Hepatocyte (in vitro differentiated cells): ENCODE measurements at regions not wholly inside any gene's neighbourhood (a gene's known extent, or its start where the extent isn't known, plus 50 kb on each side); places are given as distances from the start of the nearest gene placed in this dataset.

ENCODE experiments used
- DNase-seq: peaks from one replicate; pipeline ENCODE4 v3.0.0-alpha.2; 2016; ENCODE audit warnings: low spot score
- H2AFZ ChIP-seq: fragments of 200-600 bp; sonication (generic); 2 replicates; pipeline ENCODE4 v1.6.0; 2016; ENCODE audit warnings: antibody characterized with exemption, mild to moderate bottlenecking
- H3K27ac ChIP-seq: fragments of 200-600 bp; sonication (generic); 2 replicates; pipeline ENCODE4 v1.5.1; 2016; ENCODE audit warnings: mild to moderate bottlenecking
- H3K27me3 ChIP-seq: fragments of 200-600 bp; sonication (generic); 2 replicates; pipeline ENCODE4 v1.6.1; 2016
- H3K36me3 ChIP-seq: fragments of 200-600 bp; sonication (generic); replicated peaks from 2 replicates; pipeline ENCODE4 v1.5.1; 2016; ENCODE audit warnings: low read depth; ENCODE audit not compliant: insufficient read depth
- H3K4me1 ChIP-seq: fragments of 200-600 bp; sonication (generic); 2 replicates; pipeline ENCODE4 v1.5.1; 2016; ENCODE audit warnings: mild to moderate bottlenecking, moderate library complexity; ENCODE audit not compliant: insufficient read depth
- H3K4me2 ChIP-seq: fragments of 200-600 bp; sonication (generic); 2 replicates; pipeline ENCODE4 v1.6.0; 2016
- H3K4me3 ChIP-seq: fragments of 200-600 bp; sonication (generic); 2 replicates; pipeline ENCODE4 v1.5.1; 2016; ENCODE audit warnings: mild to moderate bottlenecking
- H3K79me2 ChIP-seq: fragments of 200-600 bp; sonication (generic); 2 replicates; pipeline ENCODE4 v1.6.0; 2017; ENCODE audit warnings: mild to moderate bottlenecking
- H3K9me2 ChIP-seq: fragments of 200-600 bp; sonication (generic); replicated peaks from 2 replicates; pipeline ENCODE4 v1.6.0; 2017; ENCODE audit warnings: mild to moderate bottlenecking; ENCODE audit not compliant: insufficient read depth
- H3K9me3 ChIP-seq: fragments of 200-600 bp; sonication (generic); 2 replicates; pipeline ENCODE4 v1.5.1; 2016; ENCODE audit warnings: low read depth, mild to moderate bottlenecking
- H4K20me1 ChIP-seq: fragments of 200-600 bp; sonication (generic); 2 replicates; pipeline ENCODE4 v1.6.0; 2016; ENCODE audit warnings: mild to moderate bottlenecking; ENCODE audit not compliant: insufficient read depth, poor library complexity, severe bottlenecking
- CTCF ChIP-seq: fragments of 200-600 bp; sonication (generic); IDR thresholded peaks from 2 replicates; pipeline ENCODE4 v1.5.1; 2016; ENCODE audit warnings: antibody characterized with exemption, mild to moderate bottlenecking; ENCODE audit not compliant: poor library complexity
- EZH2 ChIP-seq: fragments of 200-600 bp; sonication (generic); IDR thresholded peaks from 2 replicates; pipeline ENCODE4 v1.6.1; 2016; ENCODE audit warnings: antibody characterized with exemption, mild to moderate bottlenecking, borderline replicate concordance
- EZH2phosphoT487 ChIP-seq: fragments of 200-600 bp; sonication (generic); IDR thresholded peaks from one replicate; pipeline ENCODE4 v1.6.1; 2018; ENCODE audit warnings: antibody characterized with exemption, mild to moderate bottlenecking, low read depth, moderate library complexity; ENCODE audit not compliant: unreplicated experiment, severe bottlenecking
- WGBS: methylation state at CpG from one replicate; pipeline ENCODE4 v1.1.6; 2016; ENCODE audit warnings: low lambda C conversion rate; ENCODE audit errors: missing lambda C conversion rate; 5-methylcytosine and 5-hydroxymethylcytosine counted together

GRCh38 chr4:65773636-65774035 is 103.3 kb upstream of the EPHA5 start:
- DNase-seq, result no peak
- H3K9me2 ChIP-seq, result no peaks in the 10 kb centered on the region
- H3K4me1 ChIP-seq, result no peaks in the 10 kb centered on the region
- no peak overlapping the region for H3K4me2 ChIP-seq
- no peak overlapping the region for H2AFZ ChIP-seq
- no peaks in the 10 kb centered on the region for H3K9me3 ChIP-seq
- no peaks in the 10 kb centered on the region for H3K27me3 ChIP-seq
- TF ChIP-seq EZH2phosphoT487, result no peak
- TF ChIP-seq CTCF, result no peak
- no peak for TF ChIP-seq EZH2
- no peak overlapping the region for H3K4me3 ChIP-seq
- H3K36me3 ChIP-seq, result no peaks in the 10 kb centered on the region
- no peak overlapping the region for H3K27ac ChIP-seq
- WGBS, result 88% methylated on average over 6 of the region's 6 CpGs
- H4K20me1 ChIP-seq, result no peaks in the 10 kb centered on the region
- no peaks in the 10 kb centered on the region for H3K79me2 ChIP-seq

- no peak overlapping the region for H2AFZ ChIP-seq
- WGBS, result 72% methylated on average over 2 of the region's 2 CpGs
- no peaks in the 10 kb centered on the region for H3K9me2 ChIP-seq
- no peak overlapping the region for H3K4me3 ChIP-seq
- H3K27me3 ChIP-seq, result no peaks in the 10 kb centered on the region
- H3K4me2 ChIP-seq, result no peak overlapping the region
- no peaks in the 10 kb centered on the region for H3K9me3 ChIP-seq
- no peaks in the 10 kb centered on the region for H3K36me3 ChIP-seq
- DNase-seq, result no peak
- TF ChIP-seq CTCF (no peak), EZH2phosphoT487 (no peak), EZH2 (no peak)
- no peaks in the 10 kb centered on the region for H4K20me1 ChIP-seq
- H3K4me1 ChIP-seq, result no peaks in the 10 kb centered on the region
- no peak overlapping the region for H3K27ac ChIP-seq
- no peaks in the 10 kb centered on the region for H3K79me2 ChIP-seq
These were observed 77.1 kb upstream of the EPHA5 start for GRCh38 chr4:65747386-65747785.

GRCh38 chr4:65738134-65738533 is 67.8 kb upstream of the EPHA5 start:
- H3K9me2 ChIP-seq, result no peaks in the 10 kb centered on the region
- WGBS, result 86% methylated on average over 2 of the region's 2 CpGs
- H3K4me1 ChIP-seq, result no peaks in the 10 kb centered on the region
- H3K4me3 ChIP-seq, result no peak overlapping the region
- H3K4me2 ChIP-seq, result no peak overlapping the region
- H3K79me2 ChIP-seq, result no peaks in the 10 kb centered on the region
- H3K9me3 ChIP-seq, result no peaks in the 10 kb centered on the region
- H3K27ac ChIP-seq, result no peak overlapping the region
- TF ChIP-seq CTCF, result no peak
- no peak for TF ChIP-seq EZH2phosphoT487
- no peak for TF ChIP-seq EZH2
- H3K36me3 ChIP-seq, result no peaks in the 10 kb centered on the region
- no peaks in the 10 kb centered on the region for H4K20me1 ChIP-seq
- no peak for DNase-seq
- H3K27me3 ChIP-seq, result no peaks in the 10 kb centered on the region
- H2AFZ ChIP-seq, result no peak overlapping the region

- Histone ChIP-seq H3K4me3 (no peak overlapping the region), H3K9me2 (no peaks in the 10 kb centered on the region), H3K4me1 (no peaks in the 10 kb centered on the region), H4K20me1 (no peaks in the 10 kb centered on the region), H2AFZ (no peak overlapping the region), H3K36me3 (no peaks in the 10 kb centered on the region), H3K27ac (no peak overlapping the region), H3K9me3 (no peaks in the 10 kb centered on the region), H3K79me2 (no peaks in the 10 kb centered on the region), H3K4me2 (no peak overlapping the region), H3K27me3 (no peaks in the 10 kb centered on the region)
- no peak for DNase-seq
- WGBS, result 73% methylated on average over 4 of the region's 4 CpGs
- TF ChIP-seq CTCF, result no peak
These were observed 67.4 kb upstream of the EPHA5 start for GRCh38 chr4:65737672-65738071.
